ENCODE measurements at regions not wholly inside any gene's neighbourhood (a gene's known extent, or its start where the extent isn't known, plus 50 kb on each side); places are given as distances from the start of the nearest gene placed in this dataset.
A peak's percentile ranks its signal among the peaks of the same experiment; 100 is the strongest.

DNA sequence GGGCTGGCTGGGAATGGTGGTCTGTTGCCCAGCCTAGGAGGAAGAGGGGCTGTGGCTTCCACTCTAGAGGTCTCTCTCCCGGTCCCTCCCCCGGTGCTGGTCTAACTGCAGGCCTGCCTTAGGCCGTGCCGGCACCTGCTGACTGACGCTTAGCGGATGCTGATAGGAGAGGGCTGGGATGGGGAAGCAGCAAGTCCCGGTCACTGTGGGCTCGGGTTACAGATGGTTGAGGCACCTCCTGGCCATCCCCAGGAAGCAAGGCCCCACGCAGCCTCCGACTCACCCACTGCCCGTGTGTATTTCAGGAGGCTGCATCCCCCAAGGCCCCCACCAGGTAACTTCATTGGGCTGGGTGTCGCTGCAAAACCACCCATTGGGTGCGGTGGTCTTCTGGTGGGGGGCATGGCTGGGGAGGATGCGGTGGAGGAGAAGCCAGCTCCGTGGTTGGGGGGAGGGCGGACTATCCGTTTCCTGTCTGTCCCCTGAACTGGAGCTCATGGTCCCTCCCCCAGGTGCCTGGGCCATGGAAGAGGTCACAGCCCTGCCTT lies 278.9 kb downstream of the SEC14L1 start (continued):
- TF ChIP-seq, protein P1, sequence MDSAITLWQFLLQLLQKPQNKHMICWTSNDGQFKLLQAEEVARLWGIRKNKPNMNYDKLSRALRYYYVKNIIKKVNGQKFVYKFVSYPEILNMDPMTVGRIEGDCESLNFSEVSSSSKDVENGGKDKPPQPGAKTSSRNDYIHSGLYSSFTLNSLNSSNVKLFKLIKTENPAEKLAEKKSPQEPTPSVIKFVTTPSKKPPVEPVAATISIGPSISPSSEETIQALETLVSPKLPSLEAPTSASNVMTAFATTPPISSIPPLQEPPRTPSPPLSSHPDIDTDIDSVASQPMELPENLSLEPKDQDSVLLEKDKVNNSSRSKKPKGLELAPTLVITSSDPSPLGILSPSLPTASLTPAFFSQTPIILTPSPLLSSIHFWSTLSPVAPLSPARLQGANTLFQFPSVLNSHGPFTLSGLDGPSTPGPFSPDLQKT (IDR thresholded peaks at IDR 0.05; ENCODE audit: borderline replicate concordance, low read depth, low read length), result no peak
- peak; percentile 38; the same call in 1 of the 2 replicates for TF ChIP-seq ZNF341 (tag by site-specific recombination; IDR thresholded peaks at IDR 0.05; ENCODE audit: low read depth)
- peak; percentile 39; the same call in 1 of the 2 replicates for TF ChIP-seq KLF9 (tag by site-specific recombination; IDR thresholded peaks at IDR 0.05; ENCODE audit: low read depth)
- no peak for TF ChIP-seq ZNF473 (tag by site-specific recombination; IDR thresholded peaks at IDR 0.05)
- TF ChIP-seq, protein P2, sequence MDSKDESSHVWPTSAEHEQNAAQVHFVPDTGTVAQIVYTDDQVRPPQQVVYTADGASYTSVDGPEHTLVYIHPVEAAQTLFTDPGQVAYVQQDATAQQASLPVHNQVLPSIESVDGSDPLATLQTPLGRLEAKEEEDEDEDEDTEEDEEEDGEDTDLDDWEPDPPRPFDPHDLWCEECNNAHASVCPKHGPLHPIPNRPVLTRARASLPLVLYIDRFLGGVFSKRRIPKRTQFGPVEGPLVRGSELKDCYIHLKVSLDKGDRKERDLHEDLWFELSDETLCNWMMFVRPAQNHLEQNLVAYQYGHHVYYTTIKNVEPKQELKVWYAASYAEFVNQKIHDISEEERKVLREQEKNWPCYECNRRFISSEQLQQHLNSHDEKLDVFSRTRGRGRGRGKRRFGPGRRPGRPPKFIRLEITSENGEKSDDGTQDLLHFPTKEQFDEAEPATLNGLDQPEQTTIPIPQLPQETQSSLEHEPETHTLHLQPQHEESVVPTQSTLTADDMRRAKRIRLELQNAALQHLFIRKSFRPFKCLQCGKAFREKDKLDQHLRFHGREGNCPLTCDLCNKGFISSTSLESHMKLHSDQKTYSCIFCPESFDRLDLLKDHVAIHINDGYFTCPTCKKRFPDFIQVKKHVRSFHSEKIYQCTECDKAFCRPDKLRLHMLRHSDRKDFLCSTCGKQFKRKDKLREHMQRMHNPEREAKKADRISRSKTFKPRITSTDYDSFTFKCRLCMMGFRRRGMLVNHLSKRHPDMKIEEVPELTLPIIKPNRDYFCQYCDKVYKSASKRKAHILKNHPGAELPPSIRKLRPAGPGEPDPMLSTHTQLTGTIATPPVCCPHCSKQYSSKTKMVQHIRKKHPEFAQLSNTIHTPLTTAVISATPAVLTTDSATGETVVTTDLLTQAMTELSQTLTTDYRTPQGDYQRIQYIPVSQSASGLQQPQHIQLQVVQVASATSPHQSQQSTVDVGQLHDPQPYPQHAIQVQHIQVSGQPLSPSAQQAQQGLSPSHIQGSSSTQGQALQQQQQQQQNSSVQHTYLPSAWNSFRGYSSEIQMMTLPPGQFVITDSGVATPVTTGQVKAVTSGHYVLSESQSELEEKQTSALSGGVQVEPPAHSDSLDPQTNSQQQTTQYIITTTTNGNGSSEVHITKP (tag by site-specific recombination; IDR thresholded peaks at IDR 0.05), result peak; percentile 72
- 0 out of 2 replicates have a peak, but pooled peaks have one; percentile 13 for TF ChIP-seq ZBTB17 (tag by site-specific recombination; IDR thresholded peaks at IDR 0.05)

DNA sequence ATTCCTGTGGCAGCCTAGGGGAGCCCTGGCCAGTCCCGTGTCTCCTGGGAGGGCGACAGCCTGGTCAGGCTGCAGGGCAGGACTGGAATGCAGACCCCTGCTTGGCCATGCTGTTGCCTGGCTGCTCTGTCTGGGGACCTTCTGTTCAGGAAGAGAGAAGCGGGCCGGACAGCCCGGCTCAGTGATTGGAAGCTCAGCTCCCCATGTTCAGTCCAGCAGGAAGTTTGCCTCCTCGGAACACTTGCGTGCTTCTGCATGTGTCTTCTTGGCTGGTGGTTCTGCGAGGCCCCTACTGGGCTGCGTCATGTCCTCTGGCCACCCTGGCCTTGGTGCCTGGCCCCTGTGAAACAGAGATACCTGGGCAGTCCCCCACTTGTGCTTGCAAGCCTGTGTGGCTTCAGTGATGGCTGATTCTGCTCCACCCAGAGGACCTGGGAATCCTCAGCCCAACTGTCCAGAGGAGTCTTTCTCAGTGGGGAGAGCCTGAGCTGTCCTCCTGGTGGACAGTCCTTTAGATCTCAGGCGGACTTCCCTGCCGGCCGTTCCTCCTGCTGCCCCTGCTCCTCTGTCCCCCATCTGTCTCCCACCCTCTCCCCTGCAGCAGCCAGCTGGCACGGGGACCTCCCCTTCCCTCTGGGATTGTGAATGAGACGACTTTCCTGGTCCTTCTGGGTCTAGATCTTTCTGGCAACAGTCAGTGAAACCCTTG lies 279.5 kb downstream of the SEC14L1 start:
- Histone ChIP-seq H3K27ac (ENCODE audit: extremely low read depth, low read depth, low read length) (no peak overlapping the region), H3K4me3 (ENCODE audit: low read depth, low read length) (no peak overlapping the region), H3K36me3 (ENCODE audit: control insufficient read depth in 2 of 2, insufficient read depth in 1 of 2, low read length in 2 of 2) (peaks cover 0 to 11% of the 10 kb centered on the region in 2 experiments; a peak in 1 of 3 replicates), H3K4me1 (ENCODE audit: control insufficient read depth, insufficient read depth, low read length) (peaks cover 14% of the 10 kb centered on the region), H3K9me3 (ENCODE audit: control insufficient read depth, insufficient read depth, low read depth, low read length) (no peaks in the 10 kb centered on the region)
- TF ChIP-seq REPIN1 (tag by site-specific recombination; IDR thresholded peaks at IDR 0.05; ENCODE audit: low read depth) (no peak), ZNF660 (tag by site-specific recombination; IDR thresholded peaks at IDR 0.05) (no peak), ZNF221 (tag by site-specific recombination; IDR thresholded peaks at IDR 0.05; ENCODE audit: borderline replicate concordance) (no peak), ZNF24 (tag by site-specific recombination; IDR thresholded peaks at IDR 0.05) (no peak), ZNF792 (tag by site-specific recombination; IDR thresholded peaks at IDR 0.05) (no peak), ZNF544 (tag by site-specific recombination; IDR thresholded peaks at IDR 0.05) (no peak), ZFP37 (tag by site-specific recombination; IDR thresholded peaks at IDR 0.05) (no peak), ZNF629 (tag by site-specific recombination; IDR thresholded peaks at IDR 0.05) (no peak), SCRT1 (tag by site-specific recombination; IDR thresholded peaks at IDR 0.05; ENCODE audit: borderline replicate concordance) (no peak)
- TF ChIP-seq, protein P3, sequence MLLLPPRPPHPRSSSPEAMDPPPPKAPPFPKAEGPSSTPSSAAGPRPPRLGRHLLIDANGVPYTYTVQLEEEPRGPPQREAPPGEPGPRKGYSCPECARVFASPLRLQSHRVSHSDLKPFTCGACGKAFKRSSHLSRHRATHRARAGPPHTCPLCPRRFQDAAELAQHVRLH (tag by site-specific recombination; IDR thresholded peaks at IDR 0.05), result no peak
- CTCF ChIA-PET, result interaction anchor here (0.6 to 2.1 kb wide), 7 partner anchors 9 to 96 kb away, joined by 3 to 16 read pairs (median 3); no protein-coding TSS in a partner anchor
- POLR2A ChIA-PET, result interaction anchor here (0.9 to 1.7 kb wide), 7 partner anchors 9 to 131 kb away, joined by 3 to 8 read pairs (median 5); no protein-coding TSS in a partner anchor
